ENCODE measurements at regions not wholly inside any gene's neighbourhood (a gene's known extent, or its start where the extent isn't known, plus 50 kb on each side); places are given as distances from the start of the nearest gene placed in this dataset.

GRCh38 chr10:130877126-130877525, 434.4 kb downstream of the TCERG1L start:
- Histone ChIP-seq H3K27ac (ENCODE audit: low read depth in 2 of 2, low read length in 2 of 2) (no peak overlapping the region), H3K9me3 (ENCODE audit: control insufficient read depth in 2 of 3, insufficient read depth in 1 of 3, low read length in 3 of 3) (no peaks in the 10 kb centered on the region), H3K27me3 (ENCODE audit: control insufficient read depth, insufficient read depth, low read length) (no peaks in the 10 kb centered on the region), H3K4me3 (ENCODE audit: low read length in 3 of 3) (no peak overlapping the region), H3K9ac (ENCODE audit: low read length in 3 of 3) (no peak overlapping the region), H3K4me1 (ENCODE audit: control insufficient read depth in 2 of 3, insufficient read depth in 2 of 3, low read depth in 1 of 3, low read length in 3 of 3) (no peaks in the 10 kb centered on the region), H3K36me3 (ENCODE audit: control insufficient read depth in 2 of 3, insufficient read depth in 3 of 3, low read length in 3 of 3) (no peaks in the 10 kb centered on the region)
- no peak for FAIRE-seq
- intact Hi-C loops (cut with DNase I) = no loop called here
- TF ChIP-seq CTCF (IDR thresholded peaks at IDR 0.05; ENCODE audit: borderline replicate concordance, extremely low read depth, insufficient read depth) = no peak
- peak in 2 of 5 donors; percentile 49 to 50 for DNase-seq

- no peak for TF ChIP-seq CTCF (IDR thresholded peaks at IDR 0.05; ENCODE audit: borderline replicate concordance, extremely low read depth, insufficient read depth)
- DNase-seq (no peak), FAIRE-seq (no peak)
- no peaks in the 10 kb centered on the region for H3K4me1 ChIP-seq (ENCODE audit: control insufficient read depth in 2 of 3, insufficient read depth in 2 of 3, low read depth in 1 of 3, low read length in 3 of 3)
- H3K27ac ChIP-seq (ENCODE audit: low read depth in 2 of 2, low read length in 2 of 2) = no peak overlapping the region
- H3K4me3 ChIP-seq (ENCODE audit: low read length in 3 of 3) = no peak overlapping the region
- H3K9ac ChIP-seq (ENCODE audit: low read length in 3 of 3) = no peak overlapping the region
- intact Hi-C loops (cut with DNase I) = no loop called here
- H3K36me3 ChIP-seq (ENCODE audit: control insufficient read depth in 2 of 3, insufficient read depth in 3 of 3, low read length in 3 of 3) = no peaks in the 10 kb centered on the region
- H3K27me3 ChIP-seq (ENCODE audit: control insufficient read depth, insufficient read depth, low read length) = no peaks in the 10 kb centered on the region
- no peaks in the 10 kb centered on the region for H3K9me3 ChIP-seq (ENCODE audit: control insufficient read depth in 2 of 3, insufficient read depth in 1 of 3, low read length in 3 of 3)
Observed at GRCh38 chr10:130878131-130878530, 433.4 kb downstream of the TCERG1L start.

- no peak for FAIRE-seq
- DNase-seq = no peak
- no peak for TF ChIP-seq CTCF (IDR thresholded peaks at IDR 0.05; ENCODE audit: borderline replicate concordance, extremely low read depth, insufficient read depth)
- no peaks in the 10 kb centered on the region for H3K9me3 ChIP-seq (ENCODE audit: control insufficient read depth in 2 of 3, insufficient read depth in 1 of 3, low read length in 3 of 3)
- no peaks in the 10 kb centered on the region for H3K27me3 ChIP-seq (ENCODE audit: control insufficient read depth, insufficient read depth, low read length)
- no peaks in the 10 kb centered on the region for H3K4me1 ChIP-seq (ENCODE audit: control insufficient read depth in 2 of 3, insufficient read depth in 2 of 3, low read depth in 1 of 3, low read length in 3 of 3)
- intact Hi-C loops (cut with DNase I) = no loop called here
- no peak overlapping the region for H3K9ac ChIP-seq (ENCODE audit: low read length in 3 of 3)
- H3K36me3 ChIP-seq (ENCODE audit: control insufficient read depth in 2 of 3, insufficient read depth in 3 of 3, low read length in 3 of 3) = no peaks in the 10 kb centered on the region
- H3K4me3 ChIP-seq (ENCODE audit: low read length in 3 of 3) = no peak overlapping the region
- H3K27ac ChIP-seq (ENCODE audit: low read depth in 2 of 2, low read length in 2 of 2) = no peak overlapping the region
Observed at GRCh38 chr10:130882906-130883305, 428.6 kb downstream of the TCERG1L start.

- TF ChIP-seq CTCF (IDR thresholded peaks at IDR 0.05; ENCODE audit: borderline replicate concordance, extremely low read depth, insufficient read depth) = no peak
- FAIRE-seq (no peak), DNase-seq (peak in 1 of 5 donors; percentile 22)
- Histone ChIP-seq H3K9me3 (ENCODE audit: control insufficient read depth in 2 of 3, insufficient read depth in 1 of 3, low read length in 3 of 3) (no peaks in the 10 kb centered on the region), H3K4me3 (ENCODE audit: low read length in 3 of 3) (no peak overlapping the region), H3K36me3 (ENCODE audit: control insufficient read depth in 2 of 3, insufficient read depth in 3 of 3, low read length in 3 of 3) (no peaks in the 10 kb centered on the region), H3K27me3 (ENCODE audit: control insufficient read depth, insufficient read depth, low read length) (no peaks in the 10 kb centered on the region), H3K4me1 (ENCODE audit: control insufficient read depth in 2 of 3, insufficient read depth in 2 of 3, low read depth in 1 of 3, low read length in 3 of 3) (no peaks in the 10 kb centered on the region), H3K9ac (ENCODE audit: low read length in 3 of 3) (no peak overlapping the region), H3K27ac (ENCODE audit: low read depth in 2 of 2, low read length in 2 of 2) (peak overlapping the region in 1 of 2 donors; percentile 2)
- intact Hi-C loops (cut with DNase I) = no loop called here
Observed at GRCh38 chr10:130884456-130884855, 427.1 kb downstream of the TCERG1L start.
